GM23338 (cell line): ENCODE measurements at regions not wholly inside any gene's neighbourhood (a gene's known extent, or its start where the extent isn't known, plus 50 kb on each side); places are given as distances from the start of the nearest gene placed in this dataset.

ENCODE experiments used
- ATAC-seq: fragments of 200-7000 bp; cut with Tn5 transposase; 3 replicates; pipeline ENCODE4 v1.9.1; 2020
- DNase-seq: peaks from one replicate; pipeline ENCODE4 v3.0.0-alpha.2; 2015; ENCODE audit warnings: low spot score
- H2AFZ ChIP-seq: fragments of 200-600 bp; sonication (generic); 2 replicates; pipeline ENCODE4 v1.8.0; 2016; ENCODE audit warnings: antibody characterized with exemption, mild to moderate bottlenecking, moderate library complexity
- H3F3A ChIP-seq: fragments of 200-600 bp; sonication (generic); replicated peaks from 2 replicates; pipeline ENCODE4 v1.8.0; 2017; ENCODE audit warnings: antibody characterized with exemption, mixed run types, low read depth
- H3K27ac ChIP-seq: fragments of 200-600 bp; sonication (generic); 2 replicates; pipeline ENCODE4 v1.6.1; 2016; ENCODE audit warnings: low read depth
- H3K27me3 ChIP-seq: fragments of 200-600 bp; sonication (generic); 2 replicates; pipeline ENCODE4 v1.8.0; 2016; ENCODE audit warnings: mild to moderate bottlenecking, mixed run types, moderate library complexity; ENCODE audit not compliant: insufficient read depth
- H3K36me3 ChIP-seq: fragments of 200-600 bp; sonication (generic); 2 replicates; pipeline ENCODE4 v1.8.0; 2016; ENCODE audit warnings: mild to moderate bottlenecking; ENCODE audit not compliant: insufficient read depth
- H3K4me1 ChIP-seq: fragments of 200-600 bp; sonication (generic); 2 replicates; pipeline ENCODE4 v1.8.0; 2016; ENCODE audit warnings: mild to moderate bottlenecking, moderate library complexity; ENCODE audit not compliant: insufficient read depth
- H3K4me2 ChIP-seq: fragments of 200-600 bp; sonication (generic); 2 replicates; pipeline ENCODE4 v1.7.1; 2017; ENCODE audit warnings: mixed run types
- H3K4me3 ChIP-seq: fragments of 200-600 bp; sonication (generic); 2 replicates; pipeline ENCODE4 v1.6.1; 2016; ENCODE audit warnings: mixed run types
- H3K79me2 ChIP-seq: fragments of 200-600 bp; sonication (generic); replicated peaks from 2 replicates; pipeline ENCODE4 v1.8.0; 2017; ENCODE audit warnings: mild to moderate bottlenecking; ENCODE audit not compliant: insufficient read depth
- H3K9me2 ChIP-seq: fragments of 200-600 bp; sonication (generic); 2 replicates; pipeline ENCODE4 v1.8.0; 2017; ENCODE audit not compliant: insufficient read depth
- H4K20me1 ChIP-seq: fragments of 200-600 bp; sonication (generic); replicated peaks from 2 replicates; pipeline ENCODE4 v1.8.0; 2017; ENCODE audit warnings: mild to moderate bottlenecking; ENCODE audit not compliant: insufficient read depth
- H3K27ac Mint-ChIP-seq: 2 replicates; pipeline ENCODE4 v1.8.0; 2020; ENCODE audit warnings: inconsistent platforms, mild to moderate bottlenecking, moderate library complexity, mixed read lengths
- H3K27me3 Mint-ChIP-seq: 3 replicates; pipeline ENCODE4 v1.8.0; 2022; ENCODE audit warnings: low read depth, mild to moderate bottlenecking, moderate library complexity, mixed read lengths, inconsistent platforms; ENCODE audit not compliant: insufficient read depth, poor library complexity
- H3K36me3 Mint-ChIP-seq: 3 replicates; pipeline ENCODE4 v1.8.0; 2021; ENCODE audit warnings: low read depth, mild to moderate bottlenecking, inconsistent platforms, moderate library complexity, mixed read lengths
- H3K4me1 Mint-ChIP-seq: 3 replicates; pipeline ENCODE4 v1.8.0; 2020; ENCODE audit warnings: mild to moderate bottlenecking, inconsistent platforms, mixed read lengths
- H3K4me3 Mint-ChIP-seq: 3 replicates; pipeline ENCODE4 v1.8.0; 2021; ENCODE audit warnings: moderate library complexity, mild to moderate bottlenecking, inconsistent platforms, mixed read lengths
- H3K9me3 Mint-ChIP-seq: 3 replicates; pipeline ENCODE4 v1.8.0; 2020; ENCODE audit warnings: moderate library complexity, mild to moderate bottlenecking, inconsistent platforms, mixed read lengths
- CREB1 ChIP-seq: fragments of 250-450 bp; sonication (Bioruptor Pico); IDR thresholded peaks from 2 replicates; pipeline ENCODE4 v1.5.0; 2020; ENCODE audit warnings: low read depth, mild to moderate bottlenecking, moderate library complexity
- EZH2 ChIP-seq: fragments of 200-600 bp; sonication (generic); IDR thresholded peaks from one replicate; pipeline ENCODE4 v1.8.0; 2017; ENCODE audit warnings: antibody characterized with exemption, mild to moderate bottlenecking, low read depth; ENCODE audit not compliant: unreplicated experiment
- EZH2phosphoT487 ChIP-seq: fragments of 200-600 bp; sonication (generic); IDR thresholded peaks from one replicate; pipeline ENCODE4 v1.8.1; 2018; ENCODE audit warnings: antibody characterized with exemption; ENCODE audit not compliant: unreplicated experiment
- JUNB ChIP-seq: IDR thresholded peaks from one replicate; pipeline ENCODE4 v1.6.1; 2016; ENCODE audit warnings: antibody characterized with exemption; ENCODE audit not compliant: unreplicated experiment
- NANOG ChIP-seq: IDR thresholded peaks from 2 replicates; pipeline ENCODE4 v1.6.1; 2016; ENCODE audit warnings: antibody characterized with exemption, borderline replicate concordance
- POLR2AphosphoS5 ChIP-seq: IDR thresholded peaks from 2 replicates; pipeline ENCODE4 v1.6.1; 2016; ENCODE audit warnings: antibody characterized with exemption, low read depth
- STAT1 ChIP-seq: IDR thresholded peaks from one replicate; pipeline ENCODE4 v1.6.1; 2016; ENCODE audit warnings: antibody characterized with exemption; ENCODE audit not compliant: unreplicated experiment
- ZNF114 ChIP-seq: fragments of 250-450 bp; sonication (Bioruptor Pico); IDR thresholded peaks from 2 replicates; pipeline ENCODE4 v1.5.0; 2020; ENCODE audit warnings: mild to moderate bottlenecking, moderate library complexity
- ZNF331 ChIP-seq: fragments of 250-450 bp; sonication (Bioruptor Pico); IDR thresholded peaks from 2 replicates; pipeline ENCODE4 v1.5.0; 2020; ENCODE audit warnings: low read depth, mild to moderate bottlenecking, moderate library complexity
- TF ChIP-seq, protein P1 (sequence below): IDR thresholded peaks from 2 replicates; pipeline ENCODE4 v1.6.1; 2016; ENCODE audit warnings: antibody characterized with exemption
- TF ChIP-seq, protein P2 (sequence below): fragments of 250-450 bp; sonication (Bioruptor Pico); IDR thresholded peaks from 2 replicates; pipeline ENCODE4 v1.5.0; 2020; ENCODE audit warnings: mild to moderate bottlenecking, moderate library complexity
- TF ChIP-seq, protein P3 (sequence below): IDR thresholded peaks from one replicate; pipeline ENCODE4 v1.6.1; 2018; ENCODE audit warnings: antibody characterized with exemption; ENCODE audit not compliant: unreplicated experiment
- TF ChIP-seq, protein P4 (sequence below), 2 experiments: fragments of 200-600 bp in 1 of 2; sonication (generic) in 1 of 2; conservative IDR thresholded peaks; 2 replicates each; pipeline versions ENCODE4 v1.5.1 to v1.6.1; 2016 to 2017; ENCODE audit warnings: antibody characterized with exemption in 2 of 2, low read depth in 2 of 2, mild to moderate bottlenecking in 2 of 2, moderate library complexity in 1 of 2

DNA sequence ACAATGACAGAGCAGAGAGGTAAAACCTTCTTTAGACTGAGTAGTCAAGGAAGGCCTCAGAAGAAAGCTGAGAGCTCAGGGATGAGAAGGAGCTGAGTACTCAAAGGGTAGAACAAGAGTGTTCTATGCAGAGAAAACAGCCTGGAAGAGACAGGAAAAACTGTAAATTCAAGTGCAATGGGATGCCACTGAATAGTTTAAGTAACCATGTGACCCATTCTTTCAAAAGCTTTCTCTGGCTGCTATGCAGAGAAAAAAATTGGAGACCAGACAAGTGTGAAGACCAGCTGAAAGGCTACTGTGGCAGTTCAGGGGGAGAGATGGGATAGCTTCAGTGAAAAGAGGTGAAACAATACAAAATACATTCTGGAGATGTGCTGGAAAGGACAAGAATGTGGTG lies 61.3 kb upstream of the RNF38 start:
- DNase-seq = no peak
- ATAC-seq = no peak
- Mint-ChIP-seq H3K4me3 (no peak overlapping the region), H3K36me3 (peaks cover 34% of the 10 kb centered on the region), H3K27ac (peak overlapping the region; percentile 66; the same call in 1 of the 2 replicates), H3K9me3 (no peaks in the 10 kb centered on the region), H3K4me1 (peaks cover 24% of the 10 kb centered on the region), H3K27me3 (no peaks in the 10 kb centered on the region)
- no peak overlapping the region for H3K4me3 ChIP-seq
- H4K20me1 ChIP-seq = peaks cover 56% of the 10 kb centered on the region
- H3K36me3 ChIP-seq = peaks cover 3% of the 10 kb centered on the region; the same call in 1 of the 2 replicates
- H2AFZ ChIP-seq = no peak overlapping the region
- peaks cover 19% of the 10 kb centered on the region for H3K4me1 ChIP-seq
- no peaks in the 10 kb centered on the region for H3K9me2 ChIP-seq
- H3K4me2 ChIP-seq = peak overlapping the region; percentile 18; the same call in 1 of the 2 replicates
- H3F3A ChIP-seq = peaks cover 5% of the 10 kb centered on the region; the same call in 1 of the 2 replicates
- no peaks in the 10 kb centered on the region; the same call in 1 of the 2 replicates for H3K79me2 ChIP-seq
- no peaks in the 10 kb centered on the region for H3K27me3 ChIP-seq
- H3K27ac ChIP-seq = peak overlapping the region; percentile 39
- TF ChIP-seq, protein P1, sequence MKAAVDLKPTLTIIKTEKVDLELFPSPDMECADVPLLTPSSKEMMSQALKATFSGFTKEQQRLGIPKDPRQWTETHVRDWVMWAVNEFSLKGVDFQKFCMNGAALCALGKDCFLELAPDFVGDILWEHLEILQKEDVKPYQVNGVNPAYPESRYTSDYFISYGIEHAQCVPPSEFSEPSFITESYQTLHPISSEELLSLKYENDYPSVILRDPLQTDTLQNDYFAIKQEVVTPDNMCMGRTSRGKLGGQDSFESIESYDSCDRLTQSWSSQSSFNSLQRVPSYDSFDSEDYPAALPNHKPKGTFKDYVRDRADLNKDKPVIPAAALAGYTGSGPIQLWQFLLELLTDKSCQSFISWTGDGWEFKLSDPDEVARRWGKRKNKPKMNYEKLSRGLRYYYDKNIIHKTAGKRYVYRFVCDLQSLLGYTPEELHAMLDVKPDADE = no peak
- TF ChIP-seq, protein P2, sequence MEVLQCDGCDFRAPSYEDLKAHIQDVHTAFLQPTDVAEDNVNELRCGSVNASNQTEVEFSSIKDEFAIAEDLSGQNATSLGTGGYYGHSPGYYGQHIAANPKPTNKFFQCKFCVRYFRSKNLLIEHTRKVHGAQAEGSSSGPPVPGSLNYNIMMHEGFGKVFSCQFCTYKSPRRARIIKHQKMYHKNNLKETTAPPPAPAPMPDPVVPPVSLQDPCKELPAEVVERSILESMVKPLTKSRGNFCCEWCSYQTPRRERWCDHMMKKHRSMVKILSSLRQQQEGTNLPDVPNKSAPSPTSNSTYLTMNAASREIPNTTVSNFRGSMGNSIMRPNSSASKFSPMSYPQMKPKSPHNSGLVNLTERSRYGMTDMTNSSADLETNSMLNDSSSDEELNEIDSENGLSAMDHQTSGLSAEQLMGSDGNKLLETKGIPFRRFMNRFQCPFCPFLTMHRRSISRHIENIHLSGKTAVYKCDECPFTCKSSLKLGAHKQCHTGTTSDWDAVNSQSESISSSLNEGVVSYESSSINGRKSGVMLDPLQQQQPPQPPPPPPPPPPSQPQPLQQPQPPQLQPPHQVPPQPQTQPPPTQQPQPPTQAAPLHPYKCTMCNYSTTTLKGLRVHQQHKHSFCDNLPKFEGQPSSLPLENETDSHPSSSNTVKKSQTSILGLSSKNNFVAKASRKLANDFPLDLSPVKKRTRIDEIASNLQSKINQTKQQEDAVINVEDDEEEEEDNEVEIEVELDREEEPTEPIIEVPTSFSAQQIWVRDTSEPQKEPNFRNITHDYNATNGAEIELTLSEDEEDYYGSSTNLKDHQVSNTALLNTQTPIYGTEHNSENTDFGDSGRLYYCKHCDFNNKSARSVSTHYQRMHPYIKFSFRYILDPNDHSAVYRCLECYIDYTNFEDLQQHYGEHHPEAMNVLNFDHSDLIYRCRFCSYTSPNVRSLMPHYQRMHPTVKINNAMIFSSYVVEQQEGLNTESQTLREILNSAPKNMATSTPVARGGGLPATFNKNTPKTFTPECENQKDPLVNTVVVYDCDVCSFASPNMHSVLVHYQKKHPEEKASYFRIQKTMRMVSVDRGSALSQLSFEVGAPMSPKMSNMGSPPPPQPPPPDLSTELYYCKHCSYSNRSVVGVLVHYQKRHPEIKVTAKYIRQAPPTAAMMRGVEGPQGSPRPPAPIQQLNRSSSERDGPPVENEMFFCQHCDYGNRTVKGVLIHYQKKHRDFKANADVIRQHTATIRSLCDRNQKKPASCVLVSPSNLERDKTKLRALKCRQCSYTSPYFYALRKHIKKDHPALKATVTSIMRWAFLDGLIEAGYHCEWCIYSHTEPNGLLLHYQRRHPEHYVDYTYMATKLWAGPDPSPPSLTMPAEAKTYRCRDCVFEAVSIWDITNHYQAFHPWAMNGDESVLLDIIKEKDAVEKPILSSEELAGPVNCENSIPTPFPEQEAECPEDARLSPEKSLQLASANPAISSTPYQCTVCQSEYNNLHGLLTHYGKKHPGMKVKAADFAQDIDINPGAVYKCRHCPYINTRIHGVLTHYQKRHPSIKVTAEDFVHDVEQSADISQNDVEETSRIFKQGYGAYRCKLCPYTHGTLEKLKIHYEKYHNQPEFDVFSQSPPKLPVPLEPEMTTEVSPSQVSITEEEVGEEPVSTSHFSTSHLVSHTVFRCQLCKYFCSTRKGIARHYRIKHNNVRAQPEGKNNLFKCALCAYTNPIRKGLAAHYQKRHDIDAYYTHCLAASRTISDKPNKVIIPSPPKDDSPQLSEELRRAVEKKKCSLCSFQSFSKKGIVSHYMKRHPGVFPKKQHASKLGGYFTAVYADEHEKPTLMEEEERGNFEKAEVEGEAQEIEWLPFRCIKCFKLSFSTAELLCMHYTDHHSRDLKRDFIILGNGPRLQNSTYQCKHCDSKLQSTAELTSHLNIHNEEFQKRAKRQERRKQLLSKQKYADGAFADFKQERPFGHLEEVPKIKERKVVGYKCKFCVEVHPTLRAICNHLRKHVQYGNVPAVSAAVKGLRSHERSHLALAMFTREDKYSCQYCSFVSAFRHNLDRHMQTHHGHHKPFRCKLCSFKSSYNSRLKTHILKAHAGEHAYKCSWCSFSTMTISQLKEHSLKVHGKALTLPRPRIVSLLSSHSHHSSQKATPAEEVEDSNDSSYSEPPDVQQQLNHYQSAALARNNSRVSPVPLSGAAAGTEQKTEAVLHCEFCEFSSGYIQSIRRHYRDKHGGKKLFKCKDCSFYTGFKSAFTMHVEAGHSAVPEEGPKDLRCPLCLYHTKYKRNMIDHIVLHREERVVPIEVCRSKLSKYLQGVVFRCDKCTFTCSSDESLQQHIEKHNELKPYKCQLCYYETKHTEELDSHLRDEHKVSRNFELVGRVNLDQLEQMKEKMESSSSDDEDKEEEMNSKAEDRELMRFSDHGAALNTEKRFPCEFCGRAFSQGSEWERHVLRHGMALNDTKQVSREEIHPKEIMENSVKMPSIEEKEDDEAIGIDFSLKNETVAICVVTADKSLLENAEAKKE = no peak
- TF ChIP-seq POLR2AphosphoS5 = no peak
- no peak for TF ChIP-seq NANOG
- no peak for TF ChIP-seq STAT1
- TF ChIP-seq EZH2phosphoT487 = no peak
- no peak for TF ChIP-seq ZNF114
- TF ChIP-seq JUNB = no peak
- TF ChIP-seq EZH2 = no peak
- no peak for TF ChIP-seq ZNF331
- TF ChIP-seq, protein P3, sequence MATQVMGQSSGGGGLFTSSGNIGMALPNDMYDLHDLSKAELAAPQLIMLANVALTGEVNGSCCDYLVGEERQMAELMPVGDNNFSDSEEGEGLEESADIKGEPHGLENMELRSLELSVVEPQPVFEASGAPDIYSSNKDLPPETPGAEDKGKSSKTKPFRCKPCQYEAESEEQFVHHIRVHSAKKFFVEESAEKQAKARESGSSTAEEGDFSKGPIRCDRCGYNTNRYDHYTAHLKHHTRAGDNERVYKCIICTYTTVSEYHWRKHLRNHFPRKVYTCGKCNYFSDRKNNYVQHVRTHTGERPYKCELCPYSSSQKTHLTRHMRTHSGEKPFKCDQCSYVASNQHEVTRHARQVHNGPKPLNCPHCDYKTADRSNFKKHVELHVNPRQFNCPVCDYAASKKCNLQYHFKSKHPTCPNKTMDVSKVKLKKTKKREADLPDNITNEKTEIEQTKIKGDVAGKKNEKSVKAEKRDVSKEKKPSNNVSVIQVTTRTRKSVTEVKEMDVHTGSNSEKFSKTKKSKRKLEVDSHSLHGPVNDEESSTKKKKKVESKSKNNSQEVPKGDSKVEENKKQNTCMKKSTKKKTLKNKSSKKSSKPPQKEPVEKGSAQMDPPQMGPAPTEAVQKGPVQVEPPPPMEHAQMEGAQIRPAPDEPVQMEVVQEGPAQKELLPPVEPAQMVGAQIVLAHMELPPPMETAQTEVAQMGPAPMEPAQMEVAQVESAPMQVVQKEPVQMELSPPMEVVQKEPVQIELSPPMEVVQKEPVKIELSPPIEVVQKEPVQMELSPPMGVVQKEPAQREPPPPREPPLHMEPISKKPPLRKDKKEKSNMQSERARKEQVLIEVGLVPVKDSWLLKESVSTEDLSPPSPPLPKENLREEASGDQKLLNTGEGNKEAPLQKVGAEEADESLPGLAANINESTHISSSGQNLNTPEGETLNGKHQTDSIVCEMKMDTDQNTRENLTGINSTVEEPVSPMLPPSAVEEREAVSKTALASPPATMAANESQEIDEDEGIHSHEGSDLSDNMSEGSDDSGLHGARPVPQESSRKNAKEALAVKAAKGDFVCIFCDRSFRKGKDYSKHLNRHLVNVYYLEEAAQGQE = no peak
- no peak for TF ChIP-seq CREB1
- TF ChIP-seq, protein P4, sequence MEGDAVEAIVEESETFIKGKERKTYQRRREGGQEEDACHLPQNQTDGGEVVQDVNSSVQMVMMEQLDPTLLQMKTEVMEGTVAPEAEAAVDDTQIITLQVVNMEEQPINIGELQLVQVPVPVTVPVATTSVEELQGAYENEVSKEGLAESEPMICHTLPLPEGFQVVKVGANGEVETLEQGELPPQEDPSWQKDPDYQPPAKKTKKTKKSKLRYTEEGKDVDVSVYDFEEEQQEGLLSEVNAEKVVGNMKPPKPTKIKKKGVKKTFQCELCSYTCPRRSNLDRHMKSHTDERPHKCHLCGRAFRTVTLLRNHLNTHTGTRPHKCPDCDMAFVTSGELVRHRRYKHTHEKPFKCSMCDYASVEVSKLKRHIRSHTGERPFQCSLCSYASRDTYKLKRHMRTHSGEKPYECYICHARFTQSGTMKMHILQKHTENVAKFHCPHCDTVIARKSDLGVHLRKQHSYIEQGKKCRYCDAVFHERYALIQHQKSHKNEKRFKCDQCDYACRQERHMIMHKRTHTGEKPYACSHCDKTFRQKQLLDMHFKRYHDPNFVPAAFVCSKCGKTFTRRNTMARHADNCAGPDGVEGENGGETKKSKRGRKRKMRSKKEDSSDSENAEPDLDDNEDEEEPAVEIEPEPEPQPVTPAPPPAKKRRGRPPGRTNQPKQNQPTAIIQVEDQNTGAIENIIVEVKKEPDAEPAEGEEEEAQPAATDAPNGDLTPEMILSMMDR (conservative IDR thresholded peaks at IDR 0.05; ENCODE audit: low read depth in 2 of 2) = no peak
